ENCODE measurements at regions not wholly inside any gene's neighbourhood (a gene's known extent, or its start where the extent isn't known, plus 50 kb on each side); places are given as distances from the start of the nearest gene placed in this dataset.

- no peak for DNase-seq (ENCODE audit: low spot score)
These were observed 1119.8 kb downstream of the TSN start for GRCh38 chr2:122875091-122875865.

- no peak for DNase-seq (ENCODE audit: low spot score)
These were observed 1128.4 kb downstream of the TSN start for GRCh38 chr2:122883849-122884248.

DNA sequence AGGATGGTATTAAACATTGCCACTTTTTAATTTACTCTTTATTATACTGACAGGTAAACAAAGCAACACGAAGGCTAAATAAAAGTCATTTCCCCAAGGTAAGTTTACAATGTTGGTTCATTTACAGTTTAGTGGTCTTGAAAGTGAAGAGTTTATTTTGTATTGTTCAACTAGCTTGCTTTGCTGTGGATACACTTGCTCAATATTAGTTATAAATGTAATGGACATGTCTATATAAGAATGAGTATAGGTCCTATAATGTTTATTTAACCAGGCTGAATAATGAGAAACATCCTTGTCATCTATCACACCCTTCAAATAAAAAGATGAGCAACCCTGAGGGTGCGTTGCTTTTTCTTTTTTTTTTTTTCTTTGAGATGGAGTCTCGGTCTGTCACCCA is 1129.4 kb downstream of the TSN start:
- DNase-seq (ENCODE audit: low spot score), result no peak

GRCh38 chr2:122885436-122885835 is 1130.0 kb downstream of the TSN start:
- no peak for DNase-seq (ENCODE audit: low spot score)

- no peak for DNase-seq (ENCODE audit: low spot score)
These were observed 1131.2 kb downstream of the TSN start for GRCh38 chr2:122886479-122887145.

- DNase-seq (ENCODE audit: low spot score), result no peak
These were observed 1125.5 kb upstream of the CNTNAP5 start for GRCh38 chr2:122899614-122900013.

DNA sequence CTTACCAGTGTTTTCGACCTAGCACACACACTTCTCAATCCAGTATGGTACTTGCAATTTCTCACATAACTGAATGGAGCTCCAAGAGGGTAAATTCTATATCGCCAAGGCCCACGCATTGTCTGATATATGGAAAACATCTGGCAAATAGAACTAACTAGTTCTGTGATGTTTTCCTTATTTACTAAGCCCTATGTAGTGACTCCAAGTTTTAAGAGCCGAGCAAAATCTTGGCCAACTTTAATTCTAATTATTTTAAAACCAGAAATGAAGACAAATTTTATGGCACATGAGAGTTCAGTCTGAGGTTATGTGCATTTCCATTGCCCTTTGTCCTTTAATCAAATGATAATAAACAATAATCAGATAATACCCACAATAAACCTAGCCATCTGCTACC is 1119.7 kb upstream of the CNTNAP5 start:
- DNase-seq (ENCODE audit: low spot score), result no peak

DNA sequence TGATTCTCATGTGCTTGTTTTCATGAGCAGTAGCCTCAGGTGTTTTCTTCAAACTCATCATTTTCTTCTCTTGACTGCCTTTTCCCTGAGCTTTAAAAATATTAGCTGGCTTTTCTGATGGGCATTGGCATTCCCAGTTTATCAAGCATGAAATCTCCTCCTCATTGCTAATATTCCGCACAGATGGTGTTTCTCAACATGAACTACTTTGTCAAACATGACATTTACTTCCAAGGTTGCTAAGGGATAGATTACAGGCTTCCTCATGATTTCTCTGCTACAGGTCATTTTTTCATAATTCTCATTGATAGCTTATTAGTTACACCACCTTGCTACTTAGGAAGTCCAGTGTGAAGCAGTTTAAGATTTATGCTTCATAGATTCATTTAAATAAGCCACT is 1116.9 kb upstream of the CNTNAP5 start:
- DNase-seq (ENCODE audit: low spot score), result no peak

- DNase-seq (ENCODE audit: low spot score), result no peak
These were observed 1097.9 kb upstream of the CNTNAP5 start for GRCh38 chr2:122927197-122927596.

GRCh38 chr2:122927710-122928557 is 1097.2 kb upstream of the CNTNAP5 start:
- no peak for DNase-seq (ENCODE audit: low spot score)

GRCh38 chr2:122929347-122929746 is 1095.7 kb upstream of the CNTNAP5 start:
- no peak for DNase-seq (ENCODE audit: low spot score)

- no peak for DNase-seq (ENCODE audit: low spot score)
These were observed 1089.6 kb upstream of the CNTNAP5 start for GRCh38 chr2:122935506-122935905.

DNA sequence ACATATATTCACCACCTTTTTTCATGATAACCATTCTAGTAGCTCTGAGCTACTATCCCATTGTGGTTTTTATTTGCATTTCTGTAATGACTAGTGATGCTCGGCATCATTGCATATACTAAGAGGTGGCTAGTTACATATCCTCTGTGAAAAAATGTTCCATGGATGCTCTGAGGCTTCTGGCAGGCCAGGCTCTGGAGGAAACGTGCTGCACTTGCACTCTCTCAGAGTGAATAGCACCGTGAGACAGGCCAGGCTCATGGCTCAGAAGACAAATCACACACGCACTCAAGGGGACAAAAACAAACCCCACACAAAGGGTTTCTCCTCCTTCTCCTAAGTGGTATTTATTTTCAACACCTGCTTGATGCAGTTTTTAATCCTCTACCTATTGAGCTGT is 1085.3 kb upstream of the CNTNAP5 start:
- DNase-seq (ENCODE audit: low spot score), result no peak

GRCh38 chr2:122949523-122949922 is 1075.6 kb upstream of the CNTNAP5 start:
- DNase-seq (ENCODE audit: low spot score), result no peak

- DNase-seq (ENCODE audit: low spot score), result no peak
These were observed 1069.3 kb upstream of the CNTNAP5 start for GRCh38 chr2:122955776-122956175.

DNA sequence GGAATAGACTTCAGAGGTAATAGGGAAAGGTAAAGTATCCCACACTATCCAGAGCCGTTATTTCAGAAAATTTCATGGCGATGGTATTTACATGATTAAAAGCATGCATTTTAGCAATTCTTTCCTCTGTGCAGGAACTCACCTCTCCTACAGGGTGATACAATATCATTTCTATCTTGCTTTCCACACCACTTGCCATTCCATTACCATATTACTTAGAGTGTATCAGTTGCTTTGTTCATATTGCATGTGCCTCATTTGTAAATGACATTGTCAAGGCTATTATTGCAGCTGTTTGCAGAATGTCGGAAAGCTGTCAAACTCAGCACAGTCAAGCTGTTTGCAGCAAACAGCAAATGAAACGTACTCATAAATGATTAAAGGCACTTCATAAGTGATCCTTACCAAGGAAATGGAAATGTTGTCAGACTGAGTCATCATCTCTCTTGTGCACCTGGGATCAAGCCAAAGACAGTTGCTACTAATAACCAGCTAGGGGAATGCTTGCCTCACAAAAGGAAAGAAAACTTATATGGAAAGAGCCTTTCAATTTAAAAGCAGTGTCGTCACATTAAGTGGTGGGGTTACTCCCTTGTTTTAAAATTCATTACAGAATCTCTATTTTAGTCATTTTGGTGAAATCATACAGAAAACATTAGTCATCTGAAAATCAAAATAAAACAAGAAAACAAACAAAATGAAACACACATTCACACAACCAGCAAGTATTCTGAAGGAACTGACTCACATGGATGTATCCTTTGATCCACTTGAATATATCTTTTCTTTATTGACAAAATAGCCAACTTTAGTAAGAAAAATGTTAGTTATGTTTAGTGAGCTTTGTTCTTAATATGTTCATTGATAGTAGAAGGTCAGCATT is 1064.1 kb upstream of the CNTNAP5 start:
- no peak for DNase-seq (ENCODE audit: low spot score)

- DNase-seq (ENCODE audit: low spot score), result no peak
These were observed 1058.6 kb upstream of the CNTNAP5 start for GRCh38 chr2:122966461-122966860.

GRCh38 chr2:122977580-122977979 is 1047.5 kb upstream of the CNTNAP5 start:
- DNase-seq (ENCODE audit: low spot score), result no peak

GRCh38 chr2:122980671-122981070 is 1044.4 kb upstream of the CNTNAP5 start:
- no peak for DNase-seq (ENCODE audit: low spot score)

DNA sequence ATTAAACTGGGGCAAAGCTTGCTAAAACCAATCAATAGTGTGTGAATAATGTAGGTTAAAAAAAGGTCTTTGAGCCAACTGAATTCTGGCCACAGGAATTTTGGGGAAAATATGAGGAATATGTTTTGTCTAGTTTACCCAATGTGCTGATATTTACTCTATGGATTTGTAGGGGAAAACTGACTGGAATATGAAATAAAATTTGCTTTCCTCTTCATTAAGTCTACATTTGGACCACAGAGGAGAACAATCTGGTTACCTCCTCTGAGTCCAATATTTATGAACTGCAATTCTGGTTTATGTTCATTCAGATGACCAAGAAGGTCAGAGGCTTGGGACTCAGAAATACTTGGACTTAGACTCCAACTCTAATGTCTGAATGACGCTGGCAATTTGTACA is 1042.2 kb upstream of the CNTNAP5 start:
- no peak for DNase-seq (ENCODE audit: low spot score)

DNA sequence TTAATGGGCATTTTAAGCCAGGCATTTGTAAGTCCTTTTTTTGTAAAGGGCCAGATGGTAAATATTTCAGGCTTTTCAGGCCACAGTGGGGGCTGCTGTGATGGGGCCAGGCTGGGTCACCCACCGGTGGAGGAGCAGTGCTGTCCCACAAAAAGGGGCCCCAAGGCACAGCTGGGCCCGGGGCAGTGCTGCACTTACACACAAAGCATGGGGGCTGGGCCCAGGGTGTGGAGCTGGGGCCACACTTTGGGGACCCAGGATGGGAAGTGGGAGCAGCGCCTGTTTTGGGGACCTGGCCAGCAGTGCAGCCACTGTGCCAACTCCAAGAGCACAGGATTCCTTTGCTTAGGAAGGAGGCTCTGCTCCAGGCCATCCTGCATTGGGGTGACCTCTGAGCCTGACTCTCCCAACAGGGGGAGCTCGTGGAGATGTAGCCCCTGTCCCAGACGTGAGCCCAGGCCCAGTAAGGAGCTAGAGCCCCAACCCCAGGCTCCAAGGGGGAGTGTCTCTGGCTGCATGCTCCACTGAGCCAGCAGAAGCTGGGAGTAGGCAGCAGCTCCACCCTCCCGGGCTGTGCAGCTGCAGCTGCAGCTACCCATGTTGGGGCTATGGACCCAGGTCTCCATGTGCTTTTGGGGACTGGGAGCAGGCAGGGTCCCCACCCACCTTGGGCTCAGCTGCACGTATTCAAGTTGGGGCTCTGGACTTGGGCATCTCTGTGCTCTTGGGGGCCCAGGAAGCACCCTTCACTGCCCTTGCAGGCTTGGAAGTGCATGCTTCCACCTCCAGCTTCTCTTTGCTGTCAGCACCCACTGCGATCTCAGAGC is 1036.5 kb upstream of the CNTNAP5 start:
- no peak for DNase-seq (ENCODE audit: low spot score)
